ENCODE measurements at regions not wholly inside any gene's neighbourhood (a gene's known extent, or its start where the extent isn't known, plus 50 kb on each side); places are given as distances from the start of the nearest gene placed in this dataset.
"Not testable (repeated sequence)": the region's sequence is repeated elsewhere in the genome, so short reads cannot be mapped to it uniquely, and the experiment has no call there.

DNA sequence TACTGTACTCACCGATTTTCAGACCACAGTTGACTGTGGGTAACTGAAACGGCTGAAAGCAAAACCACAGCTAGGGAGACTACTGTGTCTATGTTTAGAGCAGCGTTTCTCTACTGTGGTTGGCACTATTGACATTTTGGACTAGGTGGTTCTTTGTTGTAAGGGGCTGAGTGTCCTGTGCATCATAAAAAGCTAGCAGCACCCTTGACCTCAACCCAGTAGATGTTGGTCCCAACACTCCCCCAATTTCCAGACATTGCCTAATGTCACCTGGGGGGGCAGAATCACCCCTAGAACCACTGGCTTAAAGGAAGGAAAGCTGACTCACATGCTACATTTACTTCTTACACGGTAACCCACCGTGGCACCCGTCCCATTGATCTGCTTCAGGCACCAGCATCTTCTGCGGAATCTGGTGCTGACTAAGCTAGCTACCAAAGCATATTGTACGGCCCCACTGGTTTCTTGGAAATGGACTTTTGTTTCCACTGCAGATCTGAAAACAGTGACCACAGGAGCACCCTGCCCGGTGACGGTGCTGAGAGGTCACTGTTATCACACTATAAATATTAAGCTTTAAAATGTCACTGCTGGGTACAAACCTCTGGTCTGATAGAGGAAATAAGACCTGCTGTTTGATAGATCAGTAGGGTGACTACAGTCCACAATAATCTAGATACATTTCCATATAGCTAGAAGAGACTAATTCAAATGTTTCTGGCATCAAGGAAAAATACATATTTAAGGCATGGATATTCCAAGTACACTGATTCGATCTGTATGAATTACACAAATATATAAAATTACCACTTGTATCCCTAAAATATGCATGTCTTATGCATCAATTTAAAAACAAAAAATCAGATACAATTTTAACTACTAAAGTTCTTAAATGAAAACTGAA is 151.4 kb downstream of the HSD17B3 start:
- no peak overlapping the region for H3K4me3 ChIP-seq (replicated peaks; ENCODE audit: low read depth, low read length)
- DNase-seq (ENCODE audit: low read depth), result no peak
- TF ChIP-seq, protein P1, sequence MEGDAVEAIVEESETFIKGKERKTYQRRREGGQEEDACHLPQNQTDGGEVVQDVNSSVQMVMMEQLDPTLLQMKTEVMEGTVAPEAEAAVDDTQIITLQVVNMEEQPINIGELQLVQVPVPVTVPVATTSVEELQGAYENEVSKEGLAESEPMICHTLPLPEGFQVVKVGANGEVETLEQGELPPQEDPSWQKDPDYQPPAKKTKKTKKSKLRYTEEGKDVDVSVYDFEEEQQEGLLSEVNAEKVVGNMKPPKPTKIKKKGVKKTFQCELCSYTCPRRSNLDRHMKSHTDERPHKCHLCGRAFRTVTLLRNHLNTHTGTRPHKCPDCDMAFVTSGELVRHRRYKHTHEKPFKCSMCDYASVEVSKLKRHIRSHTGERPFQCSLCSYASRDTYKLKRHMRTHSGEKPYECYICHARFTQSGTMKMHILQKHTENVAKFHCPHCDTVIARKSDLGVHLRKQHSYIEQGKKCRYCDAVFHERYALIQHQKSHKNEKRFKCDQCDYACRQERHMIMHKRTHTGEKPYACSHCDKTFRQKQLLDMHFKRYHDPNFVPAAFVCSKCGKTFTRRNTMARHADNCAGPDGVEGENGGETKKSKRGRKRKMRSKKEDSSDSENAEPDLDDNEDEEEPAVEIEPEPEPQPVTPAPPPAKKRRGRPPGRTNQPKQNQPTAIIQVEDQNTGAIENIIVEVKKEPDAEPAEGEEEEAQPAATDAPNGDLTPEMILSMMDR (IDR thresholded peaks at IDR 0.05; ENCODE audit: low read length, missing control alignments), result no peak

DNA sequence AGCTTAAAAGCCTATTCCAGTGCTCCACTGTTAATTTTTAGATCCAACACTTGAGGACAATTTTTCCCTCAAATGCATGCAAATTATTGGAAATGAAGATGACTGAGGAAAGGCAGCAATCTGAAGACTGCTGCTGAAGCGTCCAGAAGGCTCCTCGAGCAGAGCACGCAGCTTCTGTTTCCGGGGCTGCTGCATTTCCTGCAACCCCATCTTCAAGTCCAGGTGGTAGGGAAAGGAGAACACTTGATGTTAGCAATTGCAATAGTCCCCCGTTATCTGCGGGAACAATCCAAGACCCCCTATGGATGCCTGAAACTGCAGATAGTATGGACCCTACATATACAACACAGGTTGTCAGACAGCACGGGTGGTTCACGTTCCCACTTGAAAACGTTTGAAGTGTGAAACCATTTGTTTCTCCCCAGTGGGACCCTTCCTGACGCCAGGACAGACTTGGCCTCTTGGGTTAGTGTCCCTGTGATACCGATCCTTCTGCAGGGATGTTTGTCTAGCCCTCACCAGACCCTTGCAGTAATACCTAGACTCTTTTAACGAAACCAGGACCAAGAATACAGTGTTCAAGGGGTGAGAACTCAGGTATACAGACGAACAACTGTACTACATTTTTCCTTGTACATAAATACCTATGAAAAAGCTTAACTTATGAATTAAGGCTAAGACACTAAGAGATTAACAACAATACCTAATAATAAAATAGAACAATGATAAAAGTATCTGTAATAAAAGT is 152.3 kb downstream of the HSD17B3 start:
- DNase-seq (ENCODE audit: low read depth), result no peak
- no peak overlapping the region for H3K4me3 ChIP-seq (replicated peaks; ENCODE audit: low read depth, low read length)
- TF ChIP-seq, protein P1 (IDR thresholded peaks at IDR 0.05; ENCODE audit: low read length, missing control alignments), result no peak

DNA sequence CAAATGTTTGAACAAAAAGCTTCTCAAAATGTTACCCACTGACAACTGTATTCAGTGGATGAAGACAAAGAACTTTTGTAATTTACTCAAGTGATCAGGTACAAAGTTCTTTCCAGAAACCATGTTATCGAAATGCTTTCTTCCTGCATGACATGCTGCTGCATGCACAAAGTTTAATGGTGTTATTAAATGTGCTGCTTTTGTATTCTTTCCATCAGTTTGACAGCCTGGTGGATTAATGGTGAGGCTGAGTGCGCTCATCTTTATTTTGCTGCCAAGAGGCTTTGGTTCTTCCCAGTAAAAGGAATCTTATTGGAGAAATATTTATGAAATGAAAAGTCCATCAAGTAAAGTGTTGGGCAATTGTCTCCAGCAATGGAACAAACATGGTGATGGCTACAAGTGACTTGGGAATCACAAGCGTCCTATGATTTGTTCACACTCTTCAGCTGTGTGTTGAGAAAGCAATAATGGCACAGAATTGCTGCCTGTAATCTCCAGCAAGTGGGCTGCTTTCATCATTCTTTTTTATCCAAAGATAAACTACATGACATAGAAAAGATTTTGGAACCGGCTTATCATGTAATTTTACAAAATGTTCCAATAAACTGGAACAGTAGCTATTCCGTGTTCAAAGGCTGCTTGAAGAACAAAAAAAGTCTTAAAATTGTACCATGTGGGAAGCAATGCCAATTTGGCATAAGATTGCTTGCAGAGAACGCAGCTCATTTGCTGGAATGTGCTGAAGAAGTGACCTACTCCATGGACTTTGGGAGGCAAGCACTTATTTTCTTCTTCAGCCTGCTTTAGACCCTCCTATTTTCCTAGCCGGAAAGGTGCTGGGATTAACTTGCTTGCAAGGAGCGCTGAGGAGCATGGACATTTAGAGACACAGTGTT is 153.1 kb downstream of the HSD17B3 start:
- no peak for DNase-seq (ENCODE audit: low read depth)
- H3K4me3 ChIP-seq (replicated peaks; ENCODE audit: low read depth, low read length), result no peak overlapping the region
- TF ChIP-seq, protein P1 (IDR thresholded peaks at IDR 0.05; ENCODE audit: low read length, missing control alignments), result no peak

DNA sequence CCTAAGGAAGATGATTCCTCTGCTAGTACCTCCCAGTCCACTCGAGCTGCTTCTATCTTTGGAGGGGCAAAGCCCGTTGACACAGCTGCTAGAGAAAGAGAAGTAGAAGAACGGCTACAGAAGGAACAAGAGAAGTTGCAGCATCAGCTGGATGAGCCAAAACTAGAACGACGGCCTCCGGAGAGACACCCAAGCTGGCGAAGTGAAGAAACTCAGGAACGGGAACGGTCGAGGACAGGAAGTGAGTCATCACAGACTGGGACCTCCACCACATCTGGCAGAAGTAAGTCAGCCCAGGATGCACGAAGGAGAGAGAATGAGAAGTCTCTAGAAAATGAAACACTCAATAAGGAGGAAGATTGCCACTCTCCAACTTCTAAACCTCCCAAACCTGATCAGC is 154.9 kb downstream of the HSD17B3 start:
- not testable (repeated sequence) for H3K4me3 ChIP-seq (replicated peaks; ENCODE audit: low read depth, low read length); DNase-seq (ENCODE audit: low read depth)

DNA sequence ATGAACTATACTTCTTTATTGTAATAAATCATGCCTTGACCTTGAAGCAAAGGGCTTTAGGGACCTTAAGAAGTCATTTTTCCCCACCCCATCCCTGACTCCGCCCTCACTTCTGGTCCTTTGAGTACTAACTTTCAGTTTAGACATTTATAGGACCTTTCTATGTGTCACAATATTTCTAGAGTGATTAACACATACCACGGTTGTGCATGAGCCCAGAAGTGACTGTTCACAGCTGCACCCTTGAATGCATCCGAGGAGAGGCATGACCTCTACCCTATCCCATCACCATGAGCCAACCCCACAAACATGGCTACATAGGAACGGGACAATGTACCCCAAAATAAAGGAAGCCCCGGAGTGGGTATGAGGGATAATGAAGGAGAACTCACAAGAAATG is 160.3 kb downstream of the HSD17B3 start:
- H3K4me3 ChIP-seq (replicated peaks; ENCODE audit: low read depth, low read length), result no peak overlapping the region
- TF ChIP-seq, protein P1 (IDR thresholded peaks at IDR 0.05; ENCODE audit: low read length, missing control alignments), result no peak
- no peak for DNase-seq (ENCODE audit: low read depth)

DNA sequence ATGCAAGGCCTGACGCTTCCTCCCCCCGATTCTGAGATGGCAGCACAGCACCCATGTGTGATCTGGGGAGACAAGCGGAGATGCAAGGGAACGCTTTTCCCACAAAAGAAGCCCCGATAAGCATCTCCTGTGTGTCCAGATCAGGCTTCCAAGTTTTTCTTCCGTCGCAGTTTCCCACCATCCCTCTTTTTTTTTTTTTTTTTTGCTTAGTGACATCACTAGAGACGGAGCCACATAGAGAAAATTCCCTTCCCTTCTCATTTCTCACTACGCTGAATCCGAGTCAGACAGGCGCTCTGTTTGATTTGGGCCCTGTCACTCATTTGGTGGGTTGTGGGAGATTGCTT is 160.9 kb downstream of the HSD17B3 start:
- TF ChIP-seq, protein P1 (IDR thresholded peaks at IDR 0.05; ENCODE audit: low read length, missing control alignments), result no peak
- DNase-seq (ENCODE audit: low read depth), result no peak
- H3K4me3 ChIP-seq (replicated peaks; ENCODE audit: low read depth, low read length), result no peak overlapping the region
